Muscle of leg (tissue), 3 donors: ENCODE measurements at regions not wholly inside any gene's neighbourhood (a gene's known extent, or its start where the extent isn't known, plus 50 kb on each side); places are given as distances from the start of the nearest gene placed in this dataset.

ENCODE experiments used
- DNase-seq: peaks from one replicate; pipeline ENCODE4 v3.0.0; 2013
- H3K27ac ChIP-seq: one replicate; pipeline ENCODE4 v1.5.1; 2013; ENCODE audit warnings: mild to moderate bottlenecking, low read length, control low read depth
- H3K27me3 ChIP-seq: one replicate; pipeline ENCODE4 v1.6.1; 2013; ENCODE audit warnings: low read length; ENCODE audit not compliant: control insufficient read depth, insufficient read depth
- H3K36me3 ChIP-seq: one replicate; pipeline ENCODE4 v1.6.1; 2013; ENCODE audit warnings: low read length; ENCODE audit not compliant: control insufficient read depth, insufficient read depth
- H3K4me1 ChIP-seq: one replicate; pipeline ENCODE4 v1.6.1; 2013; ENCODE audit warnings: low read length; ENCODE audit not compliant: control insufficient read depth, insufficient read depth
- H3K4me3 ChIP-seq: one replicate; pipeline ENCODE4 v1.5.1; 2013; ENCODE audit warnings: low read length, control low read depth
- H3K9me3 ChIP-seq: replicated peaks from 2 replicates; pipeline ENCODE4 v1.6.1; 2013; ENCODE audit warnings: low read depth, low read length; ENCODE audit not compliant: control insufficient read depth
- WGBS: methylation state at CpG from one replicate; pipeline ENCODE4 v1.1.5; 2013; ENCODE audit warnings: missing lambda C conversion rate; ENCODE audit not compliant: insufficient coverage; 5-methylcytosine and 5-hydroxymethylcytosine counted together

DNA sequence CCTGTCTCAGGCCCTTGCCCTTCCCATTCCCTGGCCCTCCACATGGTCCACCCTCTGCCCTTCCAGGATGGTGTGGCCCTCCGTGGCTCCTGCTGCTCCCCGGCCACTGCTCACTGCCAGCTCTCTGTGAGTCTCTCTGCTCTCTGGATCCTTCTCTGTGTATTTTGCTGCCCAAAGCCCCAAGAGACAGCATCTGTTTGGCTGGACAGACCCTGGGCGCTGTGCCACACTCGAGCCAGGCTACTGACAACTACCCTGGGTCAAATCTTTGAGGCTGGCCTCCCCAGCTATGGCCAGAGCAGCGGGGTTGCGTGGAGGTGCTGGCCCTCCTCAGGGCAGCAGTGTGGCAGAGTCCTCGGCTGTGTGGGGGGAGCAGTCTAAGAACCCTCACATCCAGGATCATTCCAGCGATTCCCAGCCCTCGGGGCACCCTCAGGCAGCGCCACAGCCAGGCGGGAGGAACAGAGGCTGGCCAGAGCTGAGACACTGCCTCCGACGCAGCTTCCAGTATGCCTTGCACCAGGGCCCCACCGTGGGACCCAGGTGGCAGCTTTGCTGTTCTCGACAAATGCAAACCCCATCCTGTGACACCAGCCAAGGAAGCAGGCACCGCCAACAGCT is 139.4 kb upstream of the GLI2 start:
- H3K27ac ChIP-seq: peak overlapping the region; percentile 88

DNA sequence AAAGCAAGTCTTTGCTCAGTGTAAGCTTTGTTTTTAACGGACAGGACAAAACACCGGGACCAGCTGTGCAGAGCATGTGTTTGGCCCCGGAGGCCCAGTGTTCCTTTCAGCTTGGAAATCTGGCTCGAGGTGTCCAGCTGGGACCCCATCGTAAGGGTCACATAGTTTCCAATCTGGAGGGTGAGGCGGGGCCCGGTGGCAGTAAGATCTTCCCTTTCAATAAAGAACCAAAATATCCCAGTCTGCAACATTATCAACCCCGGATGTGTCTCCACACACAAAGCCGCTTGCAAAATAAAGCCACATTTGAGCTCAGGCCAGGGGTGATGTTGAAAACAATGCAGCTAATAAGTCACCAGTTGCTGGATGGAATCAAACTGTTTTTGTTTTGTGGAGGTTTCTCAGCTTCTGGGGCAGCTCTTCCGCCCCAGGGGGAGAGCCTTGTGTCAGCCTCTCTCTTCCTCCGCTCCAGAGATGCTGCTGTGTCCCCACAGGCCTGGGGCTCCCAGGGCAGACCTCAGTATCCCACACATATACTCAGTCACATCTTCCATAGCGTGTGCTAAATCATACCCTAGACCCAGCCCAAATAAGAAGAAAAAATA is 138.6 kb upstream of the GLI2 start:
- Histone ChIP-seq H3K27ac (peak overlapping the region; percentile 88), H3K4me1 (peaks cover 56% of the 10 kb centered on the region), H3K27me3 (peaks cover 7% of the 10 kb centered on the region), H3K9me3 (peaks cover 6% of the 10 kb centered on the region), H3K4me3 (no peak overlapping the region), H3K36me3 (no peaks in the 10 kb centered on the region)
- WGBS: 24% methylated on average over 7 of the region's 12 CpGs
- DNase-seq: peak; percentile 90

More for the DNA sequence above, 139.4 kb upstream of the GLI2 start:
- Histone ChIP-seq H3K4me3 (no peak overlapping the region), H3K9me3 (peaks cover 6% of the 10 kb centered on the region), H3K4me1 (peaks cover 56% of the 10 kb centered on the region), H3K36me3 (no peaks in the 10 kb centered on the region), H3K27me3 (peaks cover 7% of the 10 kb centered on the region)
- DNase-seq: peak; percentile 61
- 52% methylated on average over 16 of the region's 16 CpGs for WGBS

DNA sequence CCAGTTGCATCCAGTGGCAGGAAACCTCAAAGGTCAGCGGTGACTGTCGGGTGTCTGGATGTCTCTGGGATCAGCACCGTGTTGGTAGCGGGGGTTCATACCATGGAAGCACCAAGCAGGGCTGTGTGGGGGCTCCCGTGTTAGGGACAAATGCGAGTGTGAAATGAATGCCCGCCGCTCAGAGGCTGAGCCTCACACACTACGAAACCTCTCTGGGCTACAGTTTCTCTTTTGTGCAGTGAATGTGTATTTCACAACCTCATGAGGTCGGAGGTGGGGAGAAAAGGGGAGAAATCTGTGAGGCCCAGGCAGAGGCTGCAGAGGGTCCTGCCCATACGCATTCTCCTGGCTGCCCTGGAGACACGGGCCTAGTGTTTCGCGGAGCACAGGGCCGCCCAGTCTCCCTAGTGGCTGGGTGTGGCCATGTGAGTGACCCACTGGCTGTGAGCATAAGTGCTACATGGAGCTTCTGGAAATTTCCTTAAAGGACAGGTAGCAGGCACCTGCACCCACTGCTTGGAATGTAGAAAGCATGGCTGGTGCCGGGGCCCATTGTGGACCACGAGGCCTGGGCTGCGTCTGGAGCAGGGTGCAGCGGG is 138.0 kb upstream of the GLI2 start:
- H3K27ac ChIP-seq: peak overlapping the region; percentile 88
- WGBS: 68% methylated on average over 13 of the region's 19 CpGs
- no peak for DNase-seq
- H3K36me3 ChIP-seq: no peaks in the 10 kb centered on the region
- H3K4me3 ChIP-seq: no peak overlapping the region
- peaks cover 56% of the 10 kb centered on the region for H3K4me1 ChIP-seq
- H3K9me3 ChIP-seq: peaks cover 6% of the 10 kb centered on the region
- peaks cover 3% of the 10 kb centered on the region for H3K27me3 ChIP-seq

DNA sequence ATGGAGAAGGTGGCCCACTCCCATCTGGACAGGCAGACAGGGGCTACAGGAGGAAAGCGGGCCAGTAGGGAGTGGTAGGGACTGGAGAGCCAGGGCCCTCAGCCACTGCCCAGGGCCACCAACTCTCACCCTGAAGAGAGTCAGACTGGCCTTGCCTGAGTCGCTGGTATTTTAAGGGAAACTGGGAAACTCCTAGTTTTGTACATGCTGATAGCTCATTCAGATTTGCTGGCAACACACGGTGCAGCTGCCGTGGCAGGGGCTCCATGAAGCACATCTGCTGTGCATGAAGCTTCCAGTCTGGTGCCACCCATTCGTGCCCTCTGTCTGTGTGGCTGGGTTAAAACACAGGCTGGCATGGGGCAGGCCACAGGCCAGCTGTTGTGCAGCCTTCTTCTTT is 137.3 kb upstream of the GLI2 start:
- 83% methylated on average over 5 of the region's 5 CpGs for WGBS
- Histone ChIP-seq H3K4me1 (peaks cover 56% of the 10 kb centered on the region), H3K9me3 (peaks cover 6% of the 10 kb centered on the region), H3K4me3 (no peak overlapping the region), H3K27me3 (peaks cover 3% of the 10 kb centered on the region), H3K36me3 (no peaks in the 10 kb centered on the region), H3K27ac (peak overlapping the region; percentile 67)
- DNase-seq: peak; percentile 75

DNA sequence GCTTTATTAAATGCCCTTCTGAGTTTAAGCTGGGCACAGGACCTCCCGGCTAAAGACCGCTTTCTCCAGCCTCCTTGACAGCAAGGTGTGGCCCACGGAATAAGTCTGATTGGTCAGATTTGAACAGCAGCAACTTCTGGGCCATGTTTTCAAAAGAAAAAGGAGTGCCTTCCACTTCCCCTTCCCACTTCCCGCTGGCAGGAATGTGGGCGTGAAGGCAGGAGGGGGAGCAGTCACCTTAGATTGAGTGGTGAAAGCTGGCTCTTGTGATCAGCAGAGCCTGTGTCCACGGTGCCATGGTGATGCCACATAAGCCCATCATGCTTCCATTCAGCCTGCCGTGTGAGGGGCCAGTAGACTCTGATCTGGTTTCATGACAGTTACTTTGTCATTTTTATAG is 136.6 kb upstream of the GLI2 start:
- DNase-seq: no peak

DNA sequence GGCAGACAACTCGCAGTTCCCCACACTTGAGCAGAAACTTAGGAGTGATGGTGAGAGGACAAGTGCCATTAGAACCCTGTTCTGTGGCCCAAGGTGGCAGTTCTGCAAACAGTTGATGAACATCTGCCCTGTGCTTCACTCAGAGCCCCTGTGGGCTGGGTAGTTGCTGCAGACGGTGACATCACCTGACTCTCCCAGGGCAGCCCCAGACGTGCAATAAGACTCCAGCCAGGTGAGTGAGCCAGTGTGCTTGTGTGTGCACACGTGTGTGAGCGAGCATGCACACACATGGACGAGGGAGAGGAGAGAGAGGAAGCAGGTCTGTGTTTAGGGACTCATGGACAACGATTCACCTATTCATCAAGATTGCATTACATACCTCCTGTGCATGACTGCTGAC is 136.0 kb upstream of the GLI2 start:
- Histone ChIP-seq H3K36me3 (no peaks in the 10 kb centered on the region), H3K27ac (no peak overlapping the region), H3K27me3 (no peaks in the 10 kb centered on the region), H3K9me3 (peaks cover 6% of the 10 kb centered on the region), H3K4me3 (no peak overlapping the region), H3K4me1 (peaks cover 47% of the 10 kb centered on the region)
- no peak for DNase-seq
- WGBS: 69% methylated on average over 3 of the region's 7 CpGs

More for the DNA sequence above, 136.6 kb upstream of the GLI2 start:
- H3K4me3 ChIP-seq: no peak overlapping the region
- no peaks in the 10 kb centered on the region for H3K36me3 ChIP-seq
- H3K27me3 ChIP-seq: no peaks in the 10 kb centered on the region
- H3K9me3 ChIP-seq: peaks cover 6% of the 10 kb centered on the region
- H3K27ac ChIP-seq: no peak overlapping the region
- WGBS: 92% methylated on average over 4 of the region's 7 CpGs
- H3K4me1 ChIP-seq: peaks cover 52% of the 10 kb centered on the region

DNA sequence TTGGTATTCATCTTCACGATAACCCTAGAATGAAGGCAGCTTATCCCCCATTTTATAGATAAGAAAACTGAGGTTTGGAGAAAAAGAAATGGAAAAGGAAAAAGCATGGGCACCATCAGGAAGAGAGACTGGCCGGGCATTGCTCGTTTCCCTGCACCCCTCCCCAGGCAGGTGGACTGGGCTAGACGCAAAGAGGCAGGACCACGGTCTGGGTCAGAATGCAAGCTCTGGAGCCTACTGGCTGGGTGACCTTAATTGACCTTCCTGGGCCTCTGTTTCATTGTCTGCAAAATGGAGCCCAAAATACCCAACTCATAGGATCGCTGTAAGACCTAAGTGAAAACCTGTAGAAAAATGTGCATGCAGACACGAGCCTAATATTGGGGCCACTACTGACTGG is 135.3 kb upstream of the GLI2 start:
- peaks cover 6% of the 10 kb centered on the region for H3K9me3 ChIP-seq
- WGBS: 95% methylated on average over 6 of the region's 7 CpGs
- H3K36me3 ChIP-seq: no peaks in the 10 kb centered on the region
- no peak overlapping the region for H3K27ac ChIP-seq
- no peaks in the 10 kb centered on the region for H3K27me3 ChIP-seq
- H3K4me3 ChIP-seq: no peak overlapping the region
- H3K4me1 ChIP-seq: peaks cover 40% of the 10 kb centered on the region
- no peak for DNase-seq

DNA sequence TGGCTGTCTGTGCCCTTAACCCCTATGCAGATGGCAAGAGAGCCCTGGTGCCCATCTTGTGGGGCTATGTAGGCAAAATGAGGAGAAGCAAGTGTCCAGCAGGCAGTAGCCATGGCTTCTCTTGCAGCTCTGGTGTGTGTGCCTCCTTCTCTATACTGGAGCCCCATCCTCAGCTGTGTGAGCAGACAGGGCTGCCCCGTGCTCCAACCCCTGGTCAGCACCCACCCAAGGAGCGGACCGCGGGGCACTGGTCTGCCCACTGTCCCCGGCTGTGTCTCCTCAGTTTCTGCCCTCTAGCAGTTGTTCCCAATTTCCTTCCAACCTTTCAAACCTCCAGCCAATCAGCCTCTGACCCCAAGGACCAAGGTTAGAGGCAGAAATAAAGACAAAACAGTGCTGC is 134.9 kb upstream of the GLI2 start:
- no peak overlapping the region for H3K27ac ChIP-seq

DNA sequence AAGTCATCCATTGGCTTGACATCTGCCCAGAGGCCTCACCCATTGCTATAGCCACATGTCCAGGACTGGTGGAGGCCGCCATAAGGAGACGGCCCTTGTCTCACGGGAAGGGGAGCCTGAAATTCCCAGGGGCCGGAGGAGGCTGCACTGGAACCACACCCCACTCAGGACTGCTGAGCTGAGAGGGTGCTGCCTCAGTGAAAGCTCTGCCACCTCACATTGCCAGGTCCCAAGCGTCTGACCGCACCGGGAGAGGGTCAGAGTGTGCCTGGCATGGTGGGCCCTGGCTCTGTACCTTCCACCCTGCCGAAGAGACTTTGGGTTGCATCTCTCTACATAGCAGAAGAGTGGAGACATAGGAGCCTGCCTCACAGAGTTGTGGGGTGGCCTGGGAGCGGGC is 134.1 kb upstream of the GLI2 start:
- H3K27me3 ChIP-seq: no peaks in the 10 kb centered on the region
- WGBS: 76% methylated on average over 5 of the region's 9 CpGs
- H3K4me3 ChIP-seq: no peak overlapping the region
- DNase-seq: no peak
- no peak overlapping the region for H3K27ac ChIP-seq
- no peaks in the 10 kb centered on the region for H3K36me3 ChIP-seq
- H3K4me1 ChIP-seq: peaks cover 29% of the 10 kb centered on the region
- H3K9me3 ChIP-seq: peaks cover 6% of the 10 kb centered on the region

More for the DNA sequence above, 134.9 kb upstream of the GLI2 start:
- peaks cover 36% of the 10 kb centered on the region for H3K4me1 ChIP-seq
- WGBS: 79% methylated on average over 5 of the region's 5 CpGs
- H3K36me3 ChIP-seq: no peaks in the 10 kb centered on the region
- peaks cover 6% of the 10 kb centered on the region for H3K9me3 ChIP-seq
- H3K4me3 ChIP-seq: no peak overlapping the region
- H3K27me3 ChIP-seq: no peaks in the 10 kb centered on the region
- DNase-seq: no peak

DNA sequence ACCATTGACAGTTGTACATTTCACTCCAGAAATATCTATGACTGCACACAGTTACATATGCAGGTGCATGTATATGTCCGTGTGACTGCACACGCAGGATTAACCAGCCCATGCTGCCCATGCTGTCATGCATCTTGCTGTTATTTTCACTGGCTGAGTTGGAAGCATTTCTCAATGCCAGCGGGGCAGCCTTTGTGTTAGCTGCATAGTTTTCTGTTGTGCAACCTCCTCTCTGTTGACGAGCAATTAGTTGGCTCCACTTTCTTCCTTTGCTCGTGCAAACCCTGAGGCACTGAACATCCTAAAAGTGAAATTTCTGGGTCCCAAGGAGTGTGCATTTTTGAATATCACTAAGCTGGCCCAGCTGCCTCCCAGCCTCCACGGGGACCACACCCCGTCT is 133.4 kb upstream of the GLI2 start:
- no peaks in the 10 kb centered on the region for H3K36me3 ChIP-seq
- H3K27me3 ChIP-seq: peaks cover 5% of the 10 kb centered on the region
- H3K9me3 ChIP-seq: peaks cover 6% of the 10 kb centered on the region
- no peak overlapping the region for H3K4me3 ChIP-seq
- DNase-seq: no peak
- H3K27ac ChIP-seq: no peak overlapping the region
- WGBS: 81% methylated on average over 5 of the region's 7 CpGs
- H3K4me1 ChIP-seq: peaks cover 30% of the 10 kb centered on the region
